HepG2 (cell line): ENCODE measurements at regions not wholly inside any gene's neighbourhood (a gene's known extent, or its start where the extent isn't known, plus 50 kb on each side); places are given as distances from the start of the nearest gene placed in this dataset.

ENCODE experiments used
- ATAC-seq: fragments of 200-7000 bp; cut with Tn5 transposase; 3 replicates; pipeline ENCODE4 v1.9.1; 2020; ENCODE audit warnings: mild to moderate bottlenecking, moderate library complexity
- BruUV-seq: library from RNA; stranded (reverse); fragments of 400-500 nt; replicated peaks from 2 replicates; lab custom pipeline; 2021; lab: Mats Ljungman, UMichigan
- CTCF ChIA-PET: fragments of 300-600 bp; formaldehyde crosslinking; extraction: SDS; loops from one replicate; lab custom pipeline; 2021; ENCODE audit warnings: low total read pairs, inconsistent platforms, low intra/inter-chr PET ratio; lab: Yijun Ruan, JAX
- POLR2A ChIA-PET: fragments of 350-600 bp; sonication (Branson Sonifier 250); formaldehyde crosslinking; loops from one replicate; lab custom pipeline; 2020; ENCODE audit warnings: antibody characterized with exemption, inconsistent platforms; lab: Yijun Ruan, JAX
- DNase-seq: peaks from one replicate; pipeline ENCODE4 v3.0.0-alpha.2; 2015; ENCODE audit warnings: low spot score
- FAIRE-seq: peaks from 3 replicates; lab custom pipeline; 2011; peaks lifted over from hg19 to GRCh38; lab: Jason Lieb, UNC
- H2AFZ ChIP-seq: one replicate; pipeline ENCODE4 v1.6.1; 2011; ENCODE audit warnings: low read length, inconsistent platforms
- H3K27ac ChIP-seq: fragments of 300-600 bp; 3 replicates; pipeline ENCODE4 v1.8.0; 2011; ENCODE audit warnings: mixed run types, mild to moderate bottlenecking, mixed read lengths, low read length, inconsistent platforms; ENCODE audit not compliant: insufficient read depth; ENCODE audit errors: extremely low read length
- H3K27me3 ChIP-seq, 2 experiments: fragments of 200-600 bp in 1 of 2; 2 replicates in 1 of 2; 3 replicates in 1 of 2; pipeline versions ENCODE4 v1.6.0 to v1.8.0; 2011; ENCODE audit warnings: low read length in 2 of 2, mild to moderate bottlenecking in 2 of 2, moderate library complexity in 2 of 2, inconsistent platforms in 1 of 2; ENCODE audit not compliant: insufficient read depth in 2 of 2, control insufficient read depth in 1 of 2
- H3K36me3 ChIP-seq, 2 experiments: fragments of 200-600 bp in 1 of 2; replicated peaks in 1 of 2; 2 replicates in 1 of 2; 3 replicates in 1 of 2; pipeline versions ENCODE4 v1.5.1 to v1.8.0; 2011; ENCODE audit warnings: low read length in 2 of 2, inconsistent platforms in 1 of 2; ENCODE audit not compliant: insufficient read depth in 2 of 2, control insufficient read depth in 1 of 2
- H3K4me1 ChIP-seq: 2 replicates; pipeline ENCODE4 v1.5.1; 2012; ENCODE audit warnings: low read length, inconsistent platforms; ENCODE audit not compliant: insufficient read depth
- H3K4me2 ChIP-seq: 2 replicates; pipeline ENCODE4 v1.6.0; 2011; ENCODE audit warnings: low read depth, low read length, inconsistent platforms
- H3K4me3 ChIP-seq, 3 experiments: fragments of 200-600 bp in 1 of 3; sonication (generic), shearing (Covaris generic) in 1 of 3; replicated peaks in 1 of 3; 2 replicates each; pipeline ENCODE4 v1.5.1; 2011 to 2016; ENCODE audit warnings: low read length in 3 of 3, inconsistent platforms in 2 of 3, low read depth in 2 of 3, mild to moderate bottlenecking in 2 of 3, control low read depth in 1 of 3, mixed read lengths in 1 of 3; ENCODE audit not compliant: insufficient read depth in 1 of 3
- H3K79me2 ChIP-seq: one replicate; pipeline ENCODE4 v1.6.1; 2011; ENCODE audit warnings: low read length, inconsistent platforms; ENCODE audit not compliant: insufficient read depth
- H3K9ac ChIP-seq: 2 replicates; pipeline ENCODE4 v1.6.0; 2011; ENCODE audit warnings: mild to moderate bottlenecking, low read depth, low read length, inconsistent platforms; ENCODE audit not compliant: insufficient read depth
- H3K9me3 ChIP-seq: 2 replicates; pipeline ENCODE4 v1.5.1; 2012; ENCODE audit warnings: mild to moderate bottlenecking, low read length
- H4K20me1 ChIP-seq: 2 replicates; pipeline ENCODE4 v1.6.0; 2011; ENCODE audit warnings: inconsistent platforms, mild to moderate bottlenecking, low read length, moderate library complexity; ENCODE audit not compliant: insufficient read depth
- SAP130 ChIP-seq: IDR thresholded peaks from 2 replicates; pipeline ENCODE4 v1.6.1; 2016; ENCODE audit warnings: low read depth
- SIN3B ChIP-seq: fragments of 150-350 bp; IDR thresholded peaks from 2 replicates; pipeline ENCODE4 v1.6.1; 2014; ENCODE audit warnings: low read length
- SNAI1 ChIP-seq: sonication (generic); formaldehyde crosslinking; IDR thresholded peaks from 2 replicates; pipeline ENCODE4 v1.5.0; 2020; ENCODE audit warnings: mild to moderate bottlenecking, missing genetic modification reagents, borderline replicate concordance
- STAT5B ChIP-seq: sonication (generic); formaldehyde crosslinking; IDR thresholded peaks from 2 replicates; pipeline ENCODE4 v1.4.0; 2020; ENCODE audit warnings: missing genetic modification reagents
- TSC22D2 ChIP-seq: sonication (generic); formaldehyde crosslinking; IDR thresholded peaks from 2 replicates; pipeline ENCODE4 v1.5.1; 2020; ENCODE audit warnings: missing genetic modification reagents, mild to moderate bottlenecking, borderline replicate concordance
- YY1 ChIP-seq: IDR thresholded peaks from 2 replicates; pipeline ENCODE4 v1.6.1; 2011; ENCODE audit warnings: low read length, low read depth, moderate library complexity, mild to moderate bottlenecking; ENCODE audit not compliant: insufficient read depth, insufficient replicate concordance
- ZBTB1 ChIP-seq: sonication (generic); formaldehyde crosslinking; IDR thresholded peaks from 2 replicates; pipeline ENCODE4 v1.4.0; 2020; ENCODE audit warnings: missing genetic modification reagents, borderline replicate concordance
- ZC3H13 ChIP-seq: sonication (generic); formaldehyde crosslinking; IDR thresholded peaks from 2 replicates; pipeline ENCODE4 v1.8.1; 2023; ENCODE audit warnings: mild to moderate bottlenecking, missing genetic modification reagents, moderate library complexity
- WGBS: methylation state at CpG from one replicate; pipeline ENCODE4 v1.1.6; 2017; ENCODE audit warnings: low lambda C conversion rate; 5-methylcytosine and 5-hydroxymethylcytosine counted together
- in situ Hi-C: cut with HindIII; loops from 2 replicates; pipeline ENCODE4 v1.10.0; 2017; ENCODE audit warnings: low pct_unique_long_range_greater_than_20kb; ENCODE audit not compliant: extremely low pct_ligation_motif_present
- intact Hi-C: fragments of 100-400 bp; cut with micrococcal nuclease; formaldehyde crosslinking; loops from one replicate; pipeline ENCODE4 v1.10.0; 2022; ENCODE audit not compliant: unreplicated experiment
- TF ChIP-seq, protein P1 (sequence below): sonication (generic); formaldehyde crosslinking; IDR thresholded peaks from 2 replicates; pipeline ENCODE4 v1.4.0; 2020; ENCODE audit warnings: mild to moderate bottlenecking, low read depth, missing genetic modification reagents
- TF ChIP-seq, protein P2 (sequence below): sonication (generic); formaldehyde crosslinking; IDR thresholded peaks from 2 replicates; pipeline ENCODE4 v1.5.0; 2020; ENCODE audit warnings: missing genetic modification reagents
- TF ChIP-seq, protein P3 (sequence below): sonication (generic); formaldehyde crosslinking; IDR thresholded peaks from 2 replicates; pipeline ENCODE4 v1.4.0; 2020; ENCODE audit warnings: mild to moderate bottlenecking, missing genetic modification reagents
- TF ChIP-seq, protein P4 (sequence below): sonication (generic); formaldehyde crosslinking; IDR thresholded peaks from 2 replicates; pipeline ENCODE4 v1.4.0; 2020; ENCODE audit warnings: missing genetic modification reagents

DNA sequence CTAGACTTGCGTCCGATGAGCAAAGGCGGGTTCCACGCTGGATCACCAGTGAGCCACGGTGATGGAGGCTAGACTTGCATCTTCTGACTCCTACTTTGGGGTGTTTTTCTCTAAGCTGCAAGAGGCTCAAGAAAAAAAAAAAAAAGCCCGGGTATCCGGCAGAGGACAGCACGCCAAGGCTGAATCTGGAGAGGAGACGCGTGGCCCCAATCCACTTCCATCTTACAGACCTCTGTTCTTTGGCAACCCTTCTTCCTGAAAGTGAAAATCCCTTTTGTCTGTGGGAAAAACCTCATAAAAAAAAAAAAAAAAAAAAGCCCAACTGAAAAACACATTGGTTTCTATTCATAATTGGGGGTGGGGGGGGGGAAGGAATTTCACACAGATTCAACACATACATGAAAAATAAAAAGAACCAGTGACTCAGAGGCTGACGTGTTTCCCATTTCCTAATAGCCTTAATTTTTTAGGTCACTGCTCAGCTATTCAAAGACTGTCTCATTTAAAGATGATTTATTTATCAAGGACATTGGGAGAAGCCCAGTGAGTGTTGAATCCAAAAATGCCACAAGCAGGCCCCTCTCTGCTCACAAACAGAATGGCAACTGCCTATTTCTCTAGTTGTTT, 258.3 kb downstream of the FOXL1 start:
- WGBS, result 54% methylated on average over 11 of the region's 11 CpGs
- ChIA-PET POLR2A (no interaction called here), CTCF (no interaction called here)
- Histone ChIP-seq H3K4me2 (no peak overlapping the region), H3K9me3 (no peaks in the 10 kb centered on the region), H3K4me1 (no peaks in the 10 kb centered on the region), H3K27me3 (peaks cover 1 to 47% of the 10 kb centered on the region in 2 experiments; a peak in 3 of 5 replicates), H3K79me2 (no peaks in the 10 kb centered on the region), H3K27ac (no peak overlapping the region), H3K9ac (no peak overlapping the region), H3K36me3 (no peaks in the 10 kb centered on the region), H4K20me1 (no peaks in the 10 kb centered on the region), H3K4me3 (no peak overlapping the region), H2AFZ (no peak overlapping the region)
- intact Hi-C loops, result no loop called here
- DNase-seq, result no peak
- no peak for FAIRE-seq
- in situ Hi-C loops, result no loop called here
- ATAC-seq, result no peak
- TF ChIP-seq SAP130 (CRISPR knock-in tag) (no peak), ZBTB1 (CRISPR knock-in tag) (no peak), SNAI1 (CRISPR knock-in tag) (no peak), TSC22D2 (CRISPR knock-in tag) (no peak), ZC3H13 (CRISPR knock-in tag) (no peak), YY1 (no peak), STAT5B (no peak), SIN3B (no peak)
- TF ChIP-seq, protein P1, sequence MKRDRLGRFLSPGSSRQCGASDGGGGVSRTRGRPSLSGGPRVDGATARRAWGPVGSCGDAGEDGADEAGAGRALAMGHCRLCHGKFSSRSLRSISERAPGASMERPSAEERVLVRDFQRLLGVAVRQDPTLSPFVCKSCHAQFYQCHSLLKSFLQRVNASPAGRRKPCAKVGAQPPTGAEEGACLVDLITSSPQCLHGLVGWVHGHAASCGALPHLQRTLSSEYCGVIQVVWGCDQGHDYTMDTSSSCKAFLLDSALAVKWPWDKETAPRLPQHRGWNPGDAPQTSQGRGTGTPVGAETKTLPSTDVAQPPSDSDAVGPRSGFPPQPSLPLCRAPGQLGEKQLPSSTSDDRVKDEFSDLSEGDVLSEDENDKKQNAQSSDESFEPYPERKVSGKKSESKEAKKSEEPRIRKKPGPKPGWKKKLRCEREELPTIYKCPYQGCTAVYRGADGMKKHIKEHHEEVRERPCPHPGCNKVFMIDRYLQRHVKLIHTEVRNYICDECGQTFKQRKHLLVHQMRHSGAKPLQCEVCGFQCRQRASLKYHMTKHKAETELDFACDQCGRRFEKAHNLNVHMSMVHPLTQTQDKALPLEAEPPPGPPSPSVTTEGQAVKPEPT (CRISPR knock-in tag), result no peak
- TF ChIP-seq, protein P2, sequence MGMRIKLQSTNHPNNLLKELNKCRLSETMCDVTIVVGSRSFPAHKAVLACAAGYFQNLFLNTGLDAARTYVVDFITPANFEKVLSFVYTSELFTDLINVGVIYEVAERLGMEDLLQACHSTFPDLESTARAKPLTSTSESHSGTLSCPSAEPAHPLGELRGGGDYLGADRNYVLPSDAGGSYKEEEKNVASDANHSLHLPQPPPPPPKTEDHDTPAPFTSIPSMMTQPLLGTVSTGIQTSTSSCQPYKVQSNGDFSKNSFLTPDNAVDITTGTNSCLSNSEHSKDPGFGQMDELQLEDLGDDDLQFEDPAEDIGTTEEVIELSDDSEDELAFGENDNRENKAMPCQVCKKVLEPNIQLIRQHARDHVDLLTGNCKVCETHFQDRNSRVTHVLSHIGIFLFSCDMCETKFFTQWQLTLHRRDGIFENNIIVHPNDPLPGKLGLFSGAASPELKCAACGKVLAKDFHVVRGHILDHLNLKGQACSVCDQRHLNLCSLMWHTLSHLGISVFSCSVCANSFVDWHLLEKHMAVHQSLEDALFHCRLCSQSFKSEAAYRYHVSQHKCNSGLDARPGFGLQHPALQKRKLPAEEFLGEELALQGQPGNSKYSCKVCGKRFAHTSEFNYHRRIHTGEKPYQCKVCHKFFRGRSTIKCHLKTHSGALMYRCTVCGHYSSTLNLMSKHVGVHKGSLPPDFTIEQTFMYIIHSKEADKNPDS, result no peak
- TF ChIP-seq, protein P3, sequence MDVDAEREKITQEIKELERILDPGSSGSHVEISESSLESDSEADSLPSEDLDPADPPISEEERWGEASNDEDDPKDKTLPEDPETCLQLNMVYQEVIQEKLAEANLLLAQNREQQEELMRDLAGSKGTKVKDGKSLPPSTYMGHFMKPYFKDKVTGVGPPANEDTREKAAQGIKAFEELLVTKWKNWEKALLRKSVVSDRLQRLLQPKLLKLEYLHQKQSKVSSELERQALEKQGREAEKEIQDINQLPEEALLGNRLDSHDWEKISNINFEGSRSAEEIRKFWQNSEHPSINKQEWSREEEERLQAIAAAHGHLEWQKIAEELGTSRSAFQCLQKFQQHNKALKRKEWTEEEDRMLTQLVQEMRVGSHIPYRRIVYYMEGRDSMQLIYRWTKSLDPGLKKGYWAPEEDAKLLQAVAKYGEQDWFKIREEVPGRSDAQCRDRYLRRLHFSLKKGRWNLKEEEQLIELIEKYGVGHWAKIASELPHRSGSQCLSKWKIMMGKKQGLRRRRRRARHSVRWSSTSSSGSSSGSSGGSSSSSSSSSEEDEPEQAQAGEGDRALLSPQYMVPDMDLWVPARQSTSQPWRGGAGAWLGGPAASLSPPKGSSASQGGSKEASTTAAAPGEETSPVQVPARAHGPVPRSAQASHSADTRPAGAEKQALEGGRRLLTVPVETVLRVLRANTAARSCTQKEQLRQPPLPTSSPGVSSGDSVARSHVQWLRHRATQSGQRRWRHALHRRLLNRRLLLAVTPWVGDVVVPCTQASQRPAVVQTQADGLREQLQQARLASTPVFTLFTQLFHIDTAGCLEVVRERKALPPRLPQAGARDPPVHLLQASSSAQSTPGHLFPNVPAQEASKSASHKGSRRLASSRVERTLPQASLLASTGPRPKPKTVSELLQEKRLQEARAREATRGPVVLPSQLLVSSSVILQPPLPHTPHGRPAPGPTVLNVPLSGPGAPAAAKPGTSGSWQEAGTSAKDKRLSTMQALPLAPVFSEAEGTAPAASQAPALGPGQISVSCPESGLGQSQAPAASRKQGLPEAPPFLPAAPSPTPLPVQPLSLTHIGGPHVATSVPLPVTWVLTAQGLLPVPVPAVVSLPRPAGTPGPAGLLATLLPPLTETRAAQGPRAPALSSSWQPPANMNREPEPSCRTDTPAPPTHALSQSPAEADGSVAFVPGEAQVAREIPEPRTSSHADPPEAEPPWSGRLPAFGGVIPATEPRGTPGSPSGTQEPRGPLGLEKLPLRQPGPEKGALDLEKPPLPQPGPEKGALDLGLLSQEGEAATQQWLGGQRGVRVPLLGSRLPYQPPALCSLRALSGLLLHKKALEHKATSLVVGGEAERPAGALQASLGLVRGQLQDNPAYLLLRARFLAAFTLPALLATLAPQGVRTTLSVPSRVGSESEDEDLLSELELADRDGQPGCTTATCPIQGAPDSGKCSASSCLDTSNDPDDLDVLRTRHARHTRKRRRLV (CRISPR knock-in tag), result no peak
- TF ChIP-seq, protein P4, sequence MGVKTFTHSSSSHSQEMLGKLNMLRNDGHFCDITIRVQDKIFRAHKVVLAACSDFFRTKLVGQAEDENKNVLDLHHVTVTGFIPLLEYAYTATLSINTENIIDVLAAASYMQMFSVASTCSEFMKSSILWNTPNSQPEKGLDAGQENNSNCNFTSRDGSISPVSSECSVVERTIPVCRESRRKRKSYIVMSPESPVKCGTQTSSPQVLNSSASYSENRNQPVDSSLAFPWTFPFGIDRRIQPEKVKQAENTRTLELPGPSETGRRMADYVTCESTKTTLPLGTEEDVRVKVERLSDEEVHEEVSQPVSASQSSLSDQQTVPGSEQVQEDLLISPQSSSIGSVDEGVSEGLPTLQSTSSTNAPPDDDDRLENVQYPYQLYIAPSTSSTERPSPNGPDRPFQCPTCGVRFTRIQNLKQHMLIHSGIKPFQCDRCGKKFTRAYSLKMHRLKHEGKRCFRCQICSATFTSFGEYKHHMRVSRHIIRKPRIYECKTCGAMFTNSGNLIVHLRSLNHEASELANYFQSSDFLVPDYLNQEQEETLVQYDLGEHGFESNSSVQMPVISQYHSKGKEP, result no peak
- no TSS peak for BruUV-seq
